ENCODE measurements at regions not wholly inside any gene's neighbourhood (a gene's known extent, or its start where the extent isn't known, plus 50 kb on each side); places are given as distances from the start of the nearest gene placed in this dataset.

- peaks cover 4% of the 10 kb centered on the region for H3K27me3 ChIP-seq (ENCODE audit: control insufficient read depth, insufficient read depth, low read length)
Measured at GRCh38 chr9:93862877-93863545, 92.1 kb downstream of the BARX1 start.

GRCh38 chr9:93861736-93862358 is 93.3 kb downstream of the BARX1 start:
- no peak for DNase-seq (ENCODE audit: low read depth in 2 of 2)
- Histone ChIP-seq H2AFZ (ENCODE audit: low read length) (no peak overlapping the region), H3K4me1 (ENCODE audit: control insufficient read depth, extremely low read depth, insufficient read depth, low read length) (no peaks in the 10 kb centered on the region)

More at GRCh38 chr9:93862877-93863545, 92.1 kb downstream of the BARX1 start:
- no peak overlapping the region for H3K9ac ChIP-seq (ENCODE audit: insufficient read depth, low read length)
- no peaks in the 10 kb centered on the region for H3K4me1 ChIP-seq (ENCODE audit: control insufficient read depth, extremely low read depth, insufficient read depth, low read length)
- no peak overlapping the region for H3K27ac ChIP-seq (ENCODE audit: insufficient read depth, low read length)
- H3K4me3 ChIP-seq (replicated peaks in 1 of 4; ENCODE audit: control extremely low read depth in 1 of 4, insufficient read depth in 1 of 4, low read depth in 3 of 4, low read length in 4 of 4): no peak overlapping the region
- no peaks in the 10 kb centered on the region for H3K9me3 ChIP-seq (ENCODE audit: control insufficient read depth, insufficient read depth, low read depth, low read length)
- no peak for TF ChIP-seq EZH2 (IDR thresholded peaks at IDR 0.05; ENCODE audit: low read length, missing control alignments)
- no peak for TF ChIP-seq CTCF (conservative IDR thresholded peaks at IDR 0.05 in 1 of 2, IDR thresholded peaks at IDR 0.05 in 1 of 2; ENCODE audit: low read depth in 1 of 2, low read length in 2 of 2)
- no peak for DNase-seq (ENCODE audit: low read depth in 2 of 2)
- H3K79me2 ChIP-seq (ENCODE audit: control insufficient read depth, insufficient read depth, low read length): no peaks in the 10 kb centered on the region
- H3K36me3 ChIP-seq (ENCODE audit: control insufficient read depth, insufficient read depth, low read length): no peaks in the 10 kb centered on the region
- no peak overlapping the region for H3K4me2 ChIP-seq (ENCODE audit: extremely low read depth, insufficient read depth, low read length)
- H4K20me1 ChIP-seq (ENCODE audit: control insufficient read depth, extremely low read depth, insufficient read depth, low read length): no peaks in the 10 kb centered on the region
- no peak overlapping the region for H2AFZ ChIP-seq (ENCODE audit: low read length)

GRCh38 chr9:93860694-93861658 is 94.2 kb downstream of the BARX1 start:
- Histone ChIP-seq H3K79me2 (ENCODE audit: control insufficient read depth, insufficient read depth, low read length) (no peaks in the 10 kb centered on the region), H3K36me3 (ENCODE audit: control insufficient read depth, insufficient read depth, low read length) (no peaks in the 10 kb centered on the region), H3K4me1 (ENCODE audit: control insufficient read depth, extremely low read depth, insufficient read depth, low read length) (no peaks in the 10 kb centered on the region), H3K9ac (ENCODE audit: insufficient read depth, low read length) (no peak overlapping the region), H3K27ac (ENCODE audit: insufficient read depth, low read length) (no peak overlapping the region), H3K4me3 (replicated peaks in 1 of 4; ENCODE audit: control extremely low read depth in 1 of 4, insufficient read depth in 1 of 4, low read depth in 3 of 4, low read length in 4 of 4) (no peak overlapping the region), H2AFZ (ENCODE audit: low read length) (no peak overlapping the region), H3K9me3 (ENCODE audit: control insufficient read depth, insufficient read depth, low read depth, low read length) (no peaks in the 10 kb centered on the region), H3K4me2 (ENCODE audit: extremely low read depth, insufficient read depth, low read length) (no peak overlapping the region), H3K27me3 (ENCODE audit: control insufficient read depth, insufficient read depth, low read length) (peaks cover 4% of the 10 kb centered on the region), H4K20me1 (ENCODE audit: control insufficient read depth, extremely low read depth, insufficient read depth, low read length) (no peaks in the 10 kb centered on the region)
- TF ChIP-seq CTCF (conservative IDR thresholded peaks at IDR 0.05 in 1 of 2, IDR thresholded peaks at IDR 0.05 in 1 of 2; ENCODE audit: low read depth in 1 of 2, low read length in 2 of 2): no peak
- TF ChIP-seq EZH2 (IDR thresholded peaks at IDR 0.05; ENCODE audit: low read length, missing control alignments): no peak
- no peak for DNase-seq (ENCODE audit: low read depth in 2 of 2)

More at GRCh38 chr9:93861736-93862358, 93.3 kb downstream of the BARX1 start:
- Histone ChIP-seq H3K79me2 (ENCODE audit: control insufficient read depth, insufficient read depth, low read length) (no peaks in the 10 kb centered on the region), H3K9me3 (ENCODE audit: control insufficient read depth, insufficient read depth, low read depth, low read length) (no peaks in the 10 kb centered on the region), H3K27me3 (ENCODE audit: control insufficient read depth, insufficient read depth, low read length) (peaks cover 4% of the 10 kb centered on the region), H4K20me1 (ENCODE audit: control insufficient read depth, extremely low read depth, insufficient read depth, low read length) (no peaks in the 10 kb centered on the region), H3K4me2 (ENCODE audit: extremely low read depth, insufficient read depth, low read length) (no peak overlapping the region), H3K36me3 (ENCODE audit: control insufficient read depth, insufficient read depth, low read length) (no peaks in the 10 kb centered on the region), H3K9ac (ENCODE audit: insufficient read depth, low read length) (no peak overlapping the region), H3K27ac (ENCODE audit: insufficient read depth, low read length) (no peak overlapping the region), H3K4me3 (replicated peaks in 1 of 4; ENCODE audit: control extremely low read depth in 1 of 4, insufficient read depth in 1 of 4, low read depth in 3 of 4, low read length in 4 of 4) (no peak overlapping the region)
- no peak for TF ChIP-seq EZH2 (IDR thresholded peaks at IDR 0.05; ENCODE audit: low read length, missing control alignments)
